GM08714 (cell line): ENCODE measurements at regions not wholly inside any gene's neighbourhood (a gene's known extent, or its start where the extent isn't known, plus 50 kb on each side); places are given as distances from the start of the nearest gene placed in this dataset.

Source experiments
- H3K4me3 ChIP-seq: fragments of 200-500 bp; sonication (Bioruptor generic); 2 replicates; pipeline ENCODE4 v1.5.1; 2014; ENCODE audit warnings: mild to moderate bottlenecking, low read length, inconsistent platforms
- ZNF274 ChIP-seq: IDR thresholded peaks from 2 replicates; pipeline ENCODE4 v1.6.1; 2012; ENCODE audit warnings: mild to moderate bottlenecking, low read depth, low read length

DNA sequence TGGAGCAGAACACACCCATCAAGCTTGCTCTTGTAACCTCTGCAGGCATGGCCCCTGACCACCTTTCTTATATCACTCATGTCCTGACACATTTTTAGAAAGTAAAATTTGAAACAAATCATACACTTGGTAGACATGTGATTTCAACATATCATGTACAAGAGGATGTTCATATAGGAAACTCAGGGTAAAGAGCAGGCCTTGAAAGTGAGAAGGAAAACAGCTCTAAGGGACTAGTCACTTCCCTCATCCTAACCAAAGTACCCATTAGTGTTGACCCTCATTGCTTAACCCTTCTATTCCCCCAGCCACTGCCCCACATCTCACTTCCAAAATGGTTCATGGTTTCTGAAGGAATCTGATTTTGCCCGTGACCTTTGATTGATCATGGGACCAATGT, 492.4 kb upstream of the KLF4 start:
- no peak overlapping the region for H3K4me3 ChIP-seq
- no peak for TF ChIP-seq ZNF274

DNA sequence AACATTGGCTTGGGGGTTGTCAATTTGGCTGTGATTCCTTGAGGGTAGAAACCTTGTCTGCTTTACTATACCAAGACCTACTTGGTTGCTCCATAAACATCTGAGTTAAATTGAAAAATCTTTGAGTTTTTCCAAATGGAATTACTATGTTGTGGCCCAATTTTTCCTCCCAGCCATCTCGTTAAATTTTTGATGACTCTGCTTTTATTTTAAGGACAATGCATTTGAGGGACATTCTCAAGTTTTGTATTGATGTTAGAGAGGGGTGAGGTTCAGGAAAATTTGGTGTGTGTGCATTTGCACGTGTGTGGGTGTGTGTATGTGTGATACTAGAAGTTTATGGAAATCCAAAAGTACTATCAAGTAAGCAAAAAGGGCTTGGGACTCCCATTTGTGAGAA, 491.4 kb upstream of the KLF4 start:
- no peak overlapping the region for H3K4me3 ChIP-seq
- no peak for TF ChIP-seq ZNF274

DNA sequence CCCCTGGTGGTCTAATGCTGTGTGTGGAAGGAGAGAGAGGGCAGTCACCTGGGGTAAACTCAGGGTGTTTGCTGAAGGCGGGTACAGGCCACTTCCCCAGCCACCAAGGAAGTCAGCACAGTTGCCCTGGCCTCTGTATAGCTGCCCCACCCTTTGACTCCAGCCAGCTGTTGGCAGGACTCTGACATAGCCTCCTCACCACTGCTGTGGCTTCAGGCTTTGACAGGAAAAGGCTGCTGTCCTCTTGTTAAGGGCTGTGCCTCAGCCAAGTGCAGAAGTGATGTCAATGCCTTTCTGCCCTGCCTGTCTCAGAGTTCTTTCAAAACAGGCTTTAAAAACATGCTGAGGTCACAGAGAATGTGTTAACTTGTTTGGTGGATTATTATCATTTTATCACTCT, 487.2 kb upstream of the KLF4 start:
- H3K4me3 ChIP-seq: no peak overlapping the region
- TF ChIP-seq ZNF274: no peak

DNA sequence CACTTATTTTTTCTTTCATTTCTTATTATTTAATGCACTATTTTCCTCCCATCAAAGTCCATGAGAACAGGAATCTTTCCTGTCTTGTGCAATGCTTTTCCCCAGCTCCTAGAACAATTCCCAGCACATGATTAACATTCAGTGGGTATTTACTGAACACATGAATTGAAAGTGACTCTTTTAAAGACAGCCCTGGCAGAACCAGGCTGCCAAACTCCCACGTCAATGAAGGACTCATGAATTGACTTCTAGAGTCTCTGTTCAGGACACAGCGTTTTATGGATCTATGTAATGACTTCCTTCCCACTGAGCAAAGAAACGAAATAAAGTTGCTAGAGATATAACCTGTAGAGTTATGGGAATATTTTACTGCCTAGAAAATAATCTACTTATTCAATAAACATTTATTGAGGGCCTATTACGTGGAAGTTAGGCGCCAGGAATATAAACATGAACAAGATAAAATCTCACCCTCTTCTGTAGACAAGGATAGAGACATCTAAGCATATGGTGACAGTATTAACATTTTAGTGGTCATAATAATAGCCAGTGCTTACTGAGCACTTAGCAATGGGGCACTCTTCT, 485.9 kb upstream of the KLF4 start:
- H3K4me3 ChIP-seq: no peak overlapping the region
- TF ChIP-seq ZNF274: no peak

DNA sequence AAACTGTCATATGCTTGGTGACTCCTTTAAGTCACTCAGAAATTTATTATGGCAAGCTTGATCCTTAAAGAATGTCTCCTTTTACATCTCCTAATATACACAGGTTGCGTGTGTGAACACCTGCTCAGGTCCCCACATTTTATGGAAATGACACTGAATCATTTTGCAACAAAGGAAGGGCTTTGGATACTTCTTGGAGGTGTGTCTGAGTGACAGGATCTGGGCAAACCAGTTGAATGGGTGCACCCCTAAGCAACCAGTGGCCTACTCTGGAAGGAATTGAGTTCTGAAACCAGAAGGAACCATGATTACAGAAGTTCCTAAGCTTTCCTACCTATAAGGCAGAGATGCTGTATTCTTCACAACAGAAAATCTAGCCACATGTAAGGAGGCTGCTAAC, 483.9 kb upstream of the KLF4 start:
- no peak overlapping the region for H3K4me3 ChIP-seq
- TF ChIP-seq ZNF274: no peak

DNA sequence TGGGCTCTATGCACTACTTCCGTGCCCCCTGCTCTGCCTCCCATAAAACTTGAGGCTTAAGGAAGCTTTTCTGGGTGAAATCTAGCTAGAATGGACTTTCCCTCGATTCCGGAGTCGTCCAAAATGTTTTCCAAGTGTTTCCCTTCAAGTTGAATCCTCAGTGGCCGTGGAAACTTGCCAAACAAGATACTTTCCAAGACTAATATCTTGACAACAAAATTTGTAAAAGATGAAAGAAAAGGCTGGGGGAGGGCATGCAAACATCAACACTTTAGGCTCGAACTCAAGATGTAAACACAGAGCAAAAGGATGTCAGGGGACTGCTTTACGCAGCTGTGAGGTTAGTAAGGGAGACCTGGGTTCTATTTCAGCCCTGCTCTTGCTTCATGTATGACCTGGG, 482.8 kb upstream of the KLF4 start:
- TF ChIP-seq ZNF274: no peak
- H3K4me3 ChIP-seq: no peak overlapping the region

DNA sequence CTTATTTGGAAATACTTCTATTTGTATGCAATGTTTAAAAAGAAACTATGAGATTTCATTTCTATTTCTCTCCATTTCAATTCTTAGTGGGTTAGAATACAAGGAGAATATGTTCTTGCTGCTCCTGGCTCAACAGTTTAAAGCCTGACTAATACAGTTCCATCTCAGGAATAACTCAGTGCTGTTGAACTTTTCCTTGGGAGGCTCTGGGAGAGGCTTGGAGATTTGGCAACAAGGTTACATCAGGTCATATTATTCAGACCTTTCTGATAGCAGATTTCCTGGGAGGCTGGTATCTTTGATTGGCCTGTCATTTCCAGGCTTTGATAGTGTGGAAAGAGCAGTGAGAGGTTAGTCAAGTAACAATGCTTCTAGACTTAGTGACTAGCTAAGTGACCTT, 481.7 kb upstream of the KLF4 start:
- no peak overlapping the region for H3K4me3 ChIP-seq
- no peak for TF ChIP-seq ZNF274

DNA sequence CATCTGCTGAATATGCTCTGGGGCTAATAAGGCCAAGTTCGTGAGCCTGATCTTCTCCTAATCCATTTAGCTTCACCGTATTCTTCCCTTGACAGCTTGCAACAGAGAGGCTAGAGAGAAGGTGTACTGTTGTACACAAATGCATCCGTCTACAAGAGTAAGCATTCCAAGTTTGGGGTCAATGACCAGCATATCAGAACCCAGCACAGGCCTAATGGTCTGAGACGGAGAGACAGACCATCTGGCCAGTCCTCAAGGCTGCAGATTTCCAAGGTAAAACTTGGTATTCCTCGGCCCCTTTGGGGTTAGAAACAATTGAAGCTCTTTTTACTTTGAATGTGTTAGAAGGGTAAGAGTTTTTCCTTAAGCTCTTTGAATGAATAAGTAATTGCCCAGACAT, 481.2 kb upstream of the KLF4 start:
- no peak overlapping the region for H3K4me3 ChIP-seq
- no peak for TF ChIP-seq ZNF274

DNA sequence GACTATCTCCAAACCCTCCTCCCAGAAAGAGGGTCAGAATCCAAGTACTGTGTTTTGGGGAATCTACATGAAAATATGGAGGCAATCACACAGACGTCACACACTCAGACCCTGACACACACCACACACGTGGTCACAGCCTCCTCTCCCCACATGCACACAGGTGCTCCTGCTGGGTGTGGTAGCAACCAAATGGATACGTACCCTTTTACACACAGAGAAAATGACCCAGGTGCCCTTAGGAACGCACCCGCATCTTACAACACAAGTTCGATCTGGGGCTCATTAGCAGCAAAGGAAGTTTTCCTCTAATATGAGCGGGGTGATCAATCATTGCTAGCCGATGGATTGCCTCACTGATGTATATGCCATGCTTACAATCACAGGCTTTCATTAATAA, 480.2 kb upstream of the KLF4 start:
- no peak for TF ChIP-seq ZNF274
- H3K4me3 ChIP-seq: no peak overlapping the region

DNA sequence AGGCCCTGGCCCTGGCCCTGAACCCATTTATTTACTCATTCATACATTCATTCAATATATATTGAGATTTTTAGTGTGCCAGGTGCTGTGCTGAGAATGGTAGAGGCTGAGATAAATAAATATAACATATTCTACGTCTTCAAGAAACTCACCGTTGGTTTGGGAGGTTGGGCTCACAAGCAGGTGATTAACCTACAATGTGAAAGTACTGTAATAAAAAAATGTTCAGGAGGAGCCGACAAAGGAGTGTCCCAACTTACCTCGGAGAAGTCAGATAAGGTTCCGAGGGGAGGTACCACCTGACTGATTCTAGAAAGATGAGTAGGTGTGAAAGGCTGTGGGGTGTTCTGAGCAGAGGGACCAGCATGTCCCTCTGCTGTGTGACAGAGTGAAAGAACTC, 479.6 kb upstream of the KLF4 start:
- no peak overlapping the region for H3K4me3 ChIP-seq
- TF ChIP-seq ZNF274: no peak

DNA sequence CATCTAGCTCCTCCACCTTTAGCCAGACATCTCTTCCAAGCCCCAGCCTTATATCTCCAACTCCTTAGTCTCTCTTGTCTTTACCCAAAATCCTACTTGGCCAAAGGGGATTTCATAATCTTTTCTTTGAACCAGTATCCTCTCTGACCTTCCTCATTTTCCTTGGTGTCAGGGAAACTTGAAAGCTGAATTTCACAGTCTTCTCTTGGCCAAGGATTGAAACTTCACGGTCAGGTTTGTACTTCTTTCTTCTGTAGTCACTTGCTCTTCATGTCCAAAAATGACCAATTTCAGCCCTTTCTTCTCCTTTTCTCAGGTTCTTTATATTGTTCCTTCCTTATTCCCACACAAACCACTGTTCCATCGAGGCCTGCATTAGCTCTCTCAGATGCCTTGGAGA, 473.7 kb upstream of the KLF4 start:
- TF ChIP-seq ZNF274: no peak
- H3K4me3 ChIP-seq: no peak overlapping the region

DNA sequence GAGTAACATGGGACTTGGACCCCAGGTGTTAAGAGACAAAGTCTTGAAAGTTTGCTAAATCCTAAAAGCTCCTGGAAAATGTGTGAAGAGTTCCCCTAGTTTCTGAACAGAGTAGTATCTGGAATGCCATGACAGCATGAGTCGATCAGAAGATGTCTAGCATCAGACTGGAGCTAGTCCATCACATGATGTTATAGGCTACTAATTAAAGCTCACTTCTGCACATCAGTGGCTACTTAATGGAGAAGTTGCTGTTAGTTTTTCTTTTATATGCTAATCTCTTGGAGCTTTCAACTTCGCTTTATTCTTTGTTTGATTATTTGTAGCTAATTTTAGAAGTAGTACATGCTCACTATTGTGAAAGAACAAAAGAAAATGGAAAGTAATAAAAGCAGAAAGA, 471.3 kb upstream of the KLF4 start:
- H3K4me3 ChIP-seq: no peak overlapping the region
- TF ChIP-seq ZNF274: no peak

DNA sequence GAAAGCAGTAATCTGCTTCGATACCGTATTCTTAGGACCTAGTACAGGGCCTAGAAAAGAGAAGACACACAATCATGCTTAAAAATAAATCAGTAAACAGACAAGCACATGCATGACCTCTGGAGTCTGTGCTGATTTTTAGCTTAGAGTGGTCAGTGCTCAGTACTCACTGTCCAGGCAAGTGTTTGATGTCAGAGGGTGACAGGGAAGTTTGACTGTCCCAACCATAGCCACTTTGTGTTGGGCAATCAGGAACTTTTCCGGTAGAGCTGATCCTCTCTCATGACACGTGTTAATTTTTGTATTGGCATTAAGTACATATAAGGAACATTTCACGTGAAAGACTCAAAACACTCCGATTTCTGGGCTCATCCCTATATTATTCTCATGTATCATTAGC, 464.7 kb upstream of the KLF4 start:
- TF ChIP-seq ZNF274: no peak
- no peak overlapping the region for H3K4me3 ChIP-seq

DNA sequence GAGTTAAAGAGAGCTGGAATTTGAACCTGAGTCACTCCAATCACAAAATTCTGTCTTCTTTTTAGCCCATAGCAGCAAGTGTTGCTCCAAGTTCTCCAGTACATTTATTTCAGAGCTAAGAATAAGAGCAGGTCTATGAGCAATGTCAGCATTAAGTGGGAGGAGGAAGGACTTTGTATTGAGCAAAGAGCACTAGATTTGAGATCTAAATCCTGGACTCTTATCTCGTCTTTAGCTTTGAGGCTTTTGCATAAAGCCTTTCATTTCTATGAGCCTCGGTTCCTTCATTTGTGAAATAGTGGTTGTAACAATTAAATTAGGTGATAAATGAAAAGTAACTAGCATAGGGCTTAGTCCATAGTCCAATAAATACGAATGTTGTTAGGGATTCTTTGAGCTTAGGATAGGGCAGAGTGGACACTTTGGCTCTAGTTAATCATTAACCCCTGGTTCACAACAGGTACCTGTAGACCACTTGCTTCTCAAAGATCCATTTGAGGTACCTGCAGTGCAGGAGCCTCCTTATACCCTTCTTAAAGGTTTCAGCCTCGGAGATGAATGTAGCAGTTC, 464.1 kb upstream of the KLF4 start:
- no peak for TF ChIP-seq ZNF274
- H3K4me3 ChIP-seq: no peak overlapping the region

DNA sequence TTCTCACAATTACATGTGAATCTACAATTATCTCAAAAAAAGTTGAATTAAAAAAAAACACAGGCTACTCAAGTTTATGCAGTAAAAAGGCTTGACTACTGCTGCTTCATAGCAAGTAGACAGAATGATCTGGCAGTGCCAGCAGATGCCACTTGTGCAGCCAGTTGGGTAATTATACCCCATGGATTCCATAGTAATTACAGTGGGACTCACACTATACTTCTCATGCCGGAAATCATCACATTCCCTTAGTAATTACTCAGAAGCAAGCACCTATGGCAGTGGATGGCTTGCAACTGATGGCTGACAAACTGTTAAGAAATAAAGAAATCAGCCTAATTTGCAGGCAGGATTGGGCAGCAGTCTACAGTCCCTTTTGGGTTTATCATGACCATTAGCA, 463.2 kb upstream of the KLF4 start:
- H3K4me3 ChIP-seq: no peak overlapping the region
- TF ChIP-seq ZNF274: no peak

DNA sequence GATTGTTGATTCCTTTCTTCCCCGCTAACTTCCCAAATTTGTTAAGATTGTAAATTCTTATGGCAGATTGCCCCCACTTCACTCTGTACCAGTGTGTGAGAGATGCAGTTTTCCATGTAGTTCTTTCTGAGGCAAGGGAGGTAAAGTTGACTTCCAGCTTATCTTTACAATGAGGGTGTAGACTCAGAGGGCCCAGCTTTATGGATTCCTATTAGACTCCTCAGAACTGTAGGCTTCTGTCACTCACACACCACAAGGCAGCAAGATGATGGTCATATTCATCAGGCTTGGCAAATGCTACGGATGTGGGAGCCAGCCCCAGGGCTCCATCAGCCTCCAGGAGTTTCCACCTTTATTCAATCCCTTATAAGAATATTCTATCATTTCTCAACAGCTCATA, 461.9 kb upstream of the KLF4 start:
- no peak overlapping the region for H3K4me3 ChIP-seq
- no peak for TF ChIP-seq ZNF274
